Right lobe of liver (tissue), 4 donors: ENCODE measurements at regions not wholly inside any gene's neighbourhood (a gene's known extent, or its start where the extent isn't known, plus 50 kb on each side); places are given as distances from the start of the nearest gene placed in this dataset.

Experiments
- POLR2A ChIP-seq: fragments of 450-650 bp; IDR thresholded peaks from one replicate; pipeline ENCODE4 v1.6.1; 2017; ENCODE audit warnings: antibody characterized with exemption, mild to moderate bottlenecking
- TF ChIP-seq, protein P1 (sequence below), 4 donors: fragments of 200-600 bp in 3 of 4; fragments of 450-650 bp in 1 of 4; IDR thresholded peaks; one replicate each; pipeline versions ENCODE4 v1.5.1 to v1.8.0; 2016 to 2022; ENCODE audit warnings: antibody characterized with exemption in 4 of 4, mild to moderate bottlenecking in 2 of 4
- donor health status: DM: no; HTN: no; CAD: no.
- donor health status: DM: no; HTN: no; CAD: no.
- donor health status: DM: no; HTN: yes; CAD: no.

DNA sequence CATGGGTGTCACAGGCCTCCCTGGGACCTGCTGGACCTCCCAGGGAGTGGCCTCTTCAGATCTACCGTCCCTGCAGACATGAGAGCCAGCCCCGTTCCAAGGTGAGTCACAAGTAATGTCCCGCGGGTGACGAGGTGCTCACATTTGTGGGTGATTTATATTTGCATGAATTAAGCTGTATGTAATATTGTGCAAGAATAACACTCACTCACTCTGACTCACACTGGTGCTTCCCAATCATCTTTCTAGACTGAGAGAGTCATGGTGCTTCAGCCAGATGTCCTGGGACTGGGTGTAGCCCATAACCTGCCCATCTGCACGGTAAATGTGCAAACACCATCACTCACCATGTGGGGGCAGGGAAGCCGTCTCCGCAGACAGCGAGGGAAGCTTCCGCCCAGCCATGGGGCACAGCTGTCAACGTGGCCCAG is 347.5 kb upstream of the SALL3 start:
- TF ChIP-seq, protein P1, sequence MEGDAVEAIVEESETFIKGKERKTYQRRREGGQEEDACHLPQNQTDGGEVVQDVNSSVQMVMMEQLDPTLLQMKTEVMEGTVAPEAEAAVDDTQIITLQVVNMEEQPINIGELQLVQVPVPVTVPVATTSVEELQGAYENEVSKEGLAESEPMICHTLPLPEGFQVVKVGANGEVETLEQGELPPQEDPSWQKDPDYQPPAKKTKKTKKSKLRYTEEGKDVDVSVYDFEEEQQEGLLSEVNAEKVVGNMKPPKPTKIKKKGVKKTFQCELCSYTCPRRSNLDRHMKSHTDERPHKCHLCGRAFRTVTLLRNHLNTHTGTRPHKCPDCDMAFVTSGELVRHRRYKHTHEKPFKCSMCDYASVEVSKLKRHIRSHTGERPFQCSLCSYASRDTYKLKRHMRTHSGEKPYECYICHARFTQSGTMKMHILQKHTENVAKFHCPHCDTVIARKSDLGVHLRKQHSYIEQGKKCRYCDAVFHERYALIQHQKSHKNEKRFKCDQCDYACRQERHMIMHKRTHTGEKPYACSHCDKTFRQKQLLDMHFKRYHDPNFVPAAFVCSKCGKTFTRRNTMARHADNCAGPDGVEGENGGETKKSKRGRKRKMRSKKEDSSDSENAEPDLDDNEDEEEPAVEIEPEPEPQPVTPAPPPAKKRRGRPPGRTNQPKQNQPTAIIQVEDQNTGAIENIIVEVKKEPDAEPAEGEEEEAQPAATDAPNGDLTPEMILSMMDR (IDR thresholded peaks at IDR 0.05) = no peak
- TF ChIP-seq POLR2A = no peak
